ENCODE measurements at regions not wholly inside any gene's neighbourhood (a gene's known extent, or its start where the extent isn't known, plus 50 kb on each side); places are given as distances from the start of the nearest gene placed in this dataset.

DNA sequence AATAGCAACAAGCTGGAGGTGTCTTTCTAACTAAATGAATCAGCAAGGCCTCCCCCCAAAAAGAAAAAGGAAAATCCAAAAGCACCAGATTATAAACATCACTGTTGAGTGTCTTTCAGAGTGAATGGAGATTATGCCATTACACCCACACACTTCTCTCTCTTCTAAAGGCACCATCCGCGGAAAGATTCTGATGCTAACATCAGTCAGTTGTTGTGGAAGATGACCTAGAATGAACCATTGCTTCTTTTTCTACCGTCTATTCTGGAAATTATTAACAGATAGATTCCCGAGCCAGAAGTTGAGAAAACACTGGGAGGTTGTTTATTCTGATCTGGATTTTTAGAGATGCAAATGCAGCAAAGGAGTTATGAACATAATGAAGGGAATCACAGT, 60.9 kb upstream of the FAM20A start:
- no peaks in the 10 kb centered on the region for H4K20me1 ChIP-seq (ENCODE audit: insufficient read depth)
- H3K27me3 ChIP-seq (ENCODE audit: insufficient read depth, low read depth): no peaks in the 10 kb centered on the region
- TF ChIP-seq CTCF (conservative IDR thresholded peaks at IDR 0.05; ENCODE audit: low read depth, low read length): no peak
- H3K79me2 ChIP-seq (ENCODE audit: insufficient read depth, low read depth): no peaks in the 10 kb centered on the region
- H3K4me1 ChIP-seq (ENCODE audit: low read depth, poor library complexity, severe bottlenecking): no peaks in the 10 kb centered on the region
- H2AFZ ChIP-seq (ENCODE audit: low read depth): no peak overlapping the region
- H3K36me3 ChIP-seq (ENCODE audit: insufficient read depth): no peaks in the 10 kb centered on the region
- H3K27ac ChIP-seq: no peak overlapping the region
- no peak overlapping the region for H3K4me3 ChIP-seq (IDR thresholded peaks at IDR 0.05; ENCODE audit: insufficient read depth, low read depth, low read length)
- H3K9ac ChIP-seq: no peak overlapping the region
- H3K4me2 ChIP-seq: no peak overlapping the region

DNA sequence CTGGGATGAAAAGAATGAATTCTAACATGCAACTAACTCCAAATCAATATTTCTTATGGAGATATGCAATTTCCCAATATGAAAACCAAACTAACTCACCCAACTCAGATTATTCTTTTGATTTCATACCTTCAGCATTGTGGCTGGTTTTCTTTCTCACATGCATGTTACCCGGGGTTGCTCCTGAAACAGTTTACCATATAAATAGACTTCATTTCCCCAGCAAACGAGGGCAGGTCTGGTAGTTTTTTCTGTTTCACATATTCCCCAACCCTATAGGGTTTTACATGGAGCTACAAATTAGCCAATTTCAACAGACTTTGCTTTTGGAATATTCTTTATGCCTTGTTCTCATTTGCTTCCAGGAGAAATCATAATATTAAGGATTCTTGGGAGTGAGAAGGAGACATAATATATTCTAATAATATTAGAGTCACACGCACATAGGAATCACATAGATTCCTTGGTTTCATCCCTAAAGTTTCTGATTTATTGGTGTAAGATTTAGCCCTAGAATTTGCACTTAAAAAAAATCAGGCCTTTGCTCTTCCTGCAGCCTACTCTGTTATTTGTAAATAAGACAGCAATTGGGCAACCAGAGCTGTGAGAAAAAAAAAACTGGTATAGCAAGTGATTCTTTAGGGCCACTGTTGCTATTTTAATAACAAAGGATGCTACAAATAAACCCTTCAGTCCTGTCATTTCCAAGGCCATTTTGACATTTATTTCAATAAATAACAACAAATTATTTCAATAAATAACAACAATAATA, 60.3 kb upstream of the FAM20A start:
- H3K27ac ChIP-seq: no peak overlapping the region
- H3K4me1 ChIP-seq (ENCODE audit: low read depth, poor library complexity, severe bottlenecking): no peaks in the 10 kb centered on the region
- H2AFZ ChIP-seq (ENCODE audit: low read depth): no peak overlapping the region
- H3K36me3 ChIP-seq (ENCODE audit: insufficient read depth): no peaks in the 10 kb centered on the region
- H3K4me3 ChIP-seq (IDR thresholded peaks at IDR 0.05; ENCODE audit: insufficient read depth, low read depth, low read length): no peak overlapping the region
- H3K9ac ChIP-seq: no peak overlapping the region
- H3K27me3 ChIP-seq (ENCODE audit: insufficient read depth, low read depth): no peaks in the 10 kb centered on the region
- no peak overlapping the region for H3K4me2 ChIP-seq
- TF ChIP-seq CTCF (conservative IDR thresholded peaks at IDR 0.05; ENCODE audit: low read depth, low read length): no peak
- H3K79me2 ChIP-seq (ENCODE audit: insufficient read depth, low read depth): no peaks in the 10 kb centered on the region
- no peaks in the 10 kb centered on the region for H4K20me1 ChIP-seq (ENCODE audit: insufficient read depth)

DNA sequence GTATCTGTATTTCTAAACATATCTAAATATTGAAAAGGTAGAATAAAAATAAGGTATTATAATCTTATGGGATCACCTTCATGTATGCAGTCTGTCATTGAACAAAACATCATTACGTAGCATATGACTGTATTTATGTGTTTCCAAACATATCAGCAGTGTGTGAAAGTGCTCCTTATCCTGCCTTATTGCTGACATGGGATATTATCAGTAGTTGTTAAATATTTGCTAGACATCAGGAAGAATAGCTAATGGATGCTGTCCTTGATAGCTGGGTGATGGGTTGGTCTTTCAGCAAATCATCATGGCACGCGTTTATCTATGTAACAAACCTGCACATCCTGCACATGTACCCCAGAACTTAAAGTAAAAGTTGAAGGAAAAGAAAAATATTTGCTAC, 59.1 kb upstream of the FAM20A start:
- Histone ChIP-seq H3K4me2 (no peak overlapping the region), H2AFZ (ENCODE audit: low read depth) (no peak overlapping the region), H3K9ac (no peak overlapping the region), H3K36me3 (ENCODE audit: insufficient read depth) (no peaks in the 10 kb centered on the region), H3K4me3 (IDR thresholded peaks at IDR 0.05; ENCODE audit: insufficient read depth, low read depth, low read length) (no peak overlapping the region), H3K79me2 (ENCODE audit: insufficient read depth, low read depth) (no peaks in the 10 kb centered on the region), H3K27ac (no peak overlapping the region), H3K4me1 (ENCODE audit: low read depth, poor library complexity, severe bottlenecking) (no peaks in the 10 kb centered on the region), H4K20me1 (ENCODE audit: insufficient read depth) (no peaks in the 10 kb centered on the region), H3K27me3 (ENCODE audit: insufficient read depth, low read depth) (no peaks in the 10 kb centered on the region)
- no peak for TF ChIP-seq CTCF (conservative IDR thresholded peaks at IDR 0.05; ENCODE audit: low read depth, low read length)

DNA sequence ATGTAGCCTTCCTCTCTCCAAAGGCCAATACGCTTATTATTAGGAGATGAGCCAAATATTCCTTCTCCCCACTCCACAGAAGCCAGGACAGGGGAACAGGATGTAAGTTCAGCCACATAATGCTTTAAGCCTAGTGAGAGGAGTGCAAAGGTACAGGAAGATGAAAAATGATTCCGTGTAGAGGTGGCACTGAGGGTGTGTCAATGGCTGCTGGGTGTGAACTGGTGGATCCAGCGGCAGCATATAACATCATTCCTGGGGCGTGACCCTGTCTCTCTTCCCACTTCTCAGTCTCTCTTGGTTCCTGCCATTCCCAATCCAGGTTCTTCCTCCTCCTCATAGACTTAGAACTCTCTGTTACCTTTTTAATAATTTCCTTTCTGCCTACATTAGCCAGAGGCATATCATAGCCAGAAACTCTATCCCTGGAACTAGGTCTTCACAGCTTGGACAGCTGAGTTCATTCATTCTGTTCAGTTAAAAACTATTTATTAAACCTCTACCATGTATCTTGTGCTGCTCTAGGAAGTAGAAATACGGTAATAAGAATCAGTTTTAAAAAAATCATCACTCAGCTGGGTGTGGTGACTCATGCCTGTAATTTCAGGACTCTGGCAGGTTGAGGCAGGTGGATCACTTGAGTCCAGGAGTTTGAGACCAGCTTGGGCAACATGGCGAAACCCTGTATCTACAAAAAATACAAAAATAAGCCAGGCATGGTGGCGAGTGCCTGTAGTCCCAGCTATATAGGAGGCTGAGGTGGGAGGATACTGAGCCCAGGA, 58.0 kb upstream of the FAM20A start:
- no peaks in the 10 kb centered on the region for H3K79me2 ChIP-seq (ENCODE audit: insufficient read depth, low read depth)
- H3K36me3 ChIP-seq (ENCODE audit: insufficient read depth): no peaks in the 10 kb centered on the region
- H2AFZ ChIP-seq (ENCODE audit: low read depth): no peak overlapping the region
- no peaks in the 10 kb centered on the region for H3K4me1 ChIP-seq (ENCODE audit: low read depth, poor library complexity, severe bottlenecking)
- H3K4me3 ChIP-seq (IDR thresholded peaks at IDR 0.05; ENCODE audit: insufficient read depth, low read depth, low read length): no peak overlapping the region
- no peaks in the 10 kb centered on the region for H3K27me3 ChIP-seq (ENCODE audit: insufficient read depth, low read depth)
- H3K4me2 ChIP-seq: no peak overlapping the region
- H3K27ac ChIP-seq: no peak overlapping the region
- H3K9ac ChIP-seq: no peak overlapping the region
- TF ChIP-seq CTCF (conservative IDR thresholded peaks at IDR 0.05; ENCODE audit: low read depth, low read length): no peak
- H4K20me1 ChIP-seq (ENCODE audit: insufficient read depth): no peaks in the 10 kb centered on the region

Measured in KMS-11 (cell line).